ENCODE measurements at regions not wholly inside any gene's neighbourhood (a gene's known extent, or its start where the extent isn't known, plus 50 kb on each side); places are given as distances from the start of the nearest gene placed in this dataset.

DNA sequence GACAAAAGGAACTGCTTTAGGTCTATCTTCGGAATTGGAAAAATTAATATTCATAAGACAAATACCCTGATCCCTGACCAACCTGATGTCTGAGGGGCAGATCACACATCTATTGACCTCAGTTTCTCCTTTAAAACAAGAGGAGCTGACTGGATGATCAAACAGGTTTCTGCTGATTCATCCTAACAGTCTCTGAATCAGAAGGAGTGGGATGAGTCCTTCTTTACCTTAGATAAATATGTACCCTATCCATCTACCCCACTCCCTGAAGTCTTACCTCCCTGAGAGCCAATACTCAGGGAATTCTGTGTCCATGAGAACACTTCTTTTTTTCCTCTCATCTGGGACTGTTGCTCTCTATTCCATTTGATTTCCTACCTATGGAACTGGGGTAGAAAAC lies 80.3 kb upstream of the CRHR1 start:
- H3K27ac ChIP-seq = no peak overlapping the region
- 93 to 100% methylated on average over 1 of the region's 1 CpG for WGBS, 2 donors
- DNase-seq = no peak
- TF ChIP-seq POLR2A (IDR thresholded peaks at IDR 0.05) = no peak
- TF ChIP-seq, protein P1, sequence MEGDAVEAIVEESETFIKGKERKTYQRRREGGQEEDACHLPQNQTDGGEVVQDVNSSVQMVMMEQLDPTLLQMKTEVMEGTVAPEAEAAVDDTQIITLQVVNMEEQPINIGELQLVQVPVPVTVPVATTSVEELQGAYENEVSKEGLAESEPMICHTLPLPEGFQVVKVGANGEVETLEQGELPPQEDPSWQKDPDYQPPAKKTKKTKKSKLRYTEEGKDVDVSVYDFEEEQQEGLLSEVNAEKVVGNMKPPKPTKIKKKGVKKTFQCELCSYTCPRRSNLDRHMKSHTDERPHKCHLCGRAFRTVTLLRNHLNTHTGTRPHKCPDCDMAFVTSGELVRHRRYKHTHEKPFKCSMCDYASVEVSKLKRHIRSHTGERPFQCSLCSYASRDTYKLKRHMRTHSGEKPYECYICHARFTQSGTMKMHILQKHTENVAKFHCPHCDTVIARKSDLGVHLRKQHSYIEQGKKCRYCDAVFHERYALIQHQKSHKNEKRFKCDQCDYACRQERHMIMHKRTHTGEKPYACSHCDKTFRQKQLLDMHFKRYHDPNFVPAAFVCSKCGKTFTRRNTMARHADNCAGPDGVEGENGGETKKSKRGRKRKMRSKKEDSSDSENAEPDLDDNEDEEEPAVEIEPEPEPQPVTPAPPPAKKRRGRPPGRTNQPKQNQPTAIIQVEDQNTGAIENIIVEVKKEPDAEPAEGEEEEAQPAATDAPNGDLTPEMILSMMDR (IDR thresholded peaks at IDR 0.05) = no peak
- intact Hi-C loops (cut with DNase I) = no loop called here
- no peaks in the 10 kb centered on the region for H3K27me3 ChIP-seq
- no peaks in the 10 kb centered on the region for H3K4me1 ChIP-seq
- H3K9me3 ChIP-seq = no peaks in the 10 kb centered on the region
- H3K4me3 ChIP-seq (replicated peaks in 1 of 3) = no peak overlapping the region
- H3K36me3 ChIP-seq = no peaks in the 10 kb centered on the region

DNA sequence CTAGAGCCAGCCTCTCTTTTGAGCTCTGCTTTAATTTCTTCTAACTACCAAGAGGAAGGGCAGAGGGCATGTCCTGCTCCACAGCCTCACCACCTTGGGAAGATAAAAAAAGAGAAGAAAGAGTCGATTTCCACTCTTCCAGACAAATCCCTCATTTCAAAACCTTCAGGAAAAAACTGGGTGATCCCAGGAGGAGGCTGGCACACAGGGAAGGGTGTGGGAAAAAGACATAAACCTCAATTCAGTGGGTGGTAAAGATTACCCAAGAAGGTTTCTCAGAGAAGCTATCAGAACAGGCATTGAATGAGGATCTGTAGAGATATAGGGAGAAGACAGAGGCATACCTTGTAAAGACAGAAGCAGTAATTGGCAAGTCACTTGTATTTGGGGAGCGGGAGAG lies 79.9 kb upstream of the CRHR1 start:
- no peak for TF ChIP-seq POLR2A (IDR thresholded peaks at IDR 0.05)
- TF ChIP-seq, protein P1 (IDR thresholded peaks at IDR 0.05) = no peak
- no peak for DNase-seq
- no peaks in the 10 kb centered on the region for H3K27me3 ChIP-seq
- no peaks in the 10 kb centered on the region for H3K9me3 ChIP-seq
- intact Hi-C loops (cut with DNase I) = no loop called here
- no peaks in the 10 kb centered on the region for H3K36me3 ChIP-seq
- no peak overlapping the region for H3K27ac ChIP-seq
- WGBS, 2 donors = 56 to 62% methylated on average over 2 of the region's 2 CpGs
- H3K4me3 ChIP-seq (replicated peaks in 1 of 3) = no peak overlapping the region
- no peaks in the 10 kb centered on the region for H3K4me1 ChIP-seq

DNA sequence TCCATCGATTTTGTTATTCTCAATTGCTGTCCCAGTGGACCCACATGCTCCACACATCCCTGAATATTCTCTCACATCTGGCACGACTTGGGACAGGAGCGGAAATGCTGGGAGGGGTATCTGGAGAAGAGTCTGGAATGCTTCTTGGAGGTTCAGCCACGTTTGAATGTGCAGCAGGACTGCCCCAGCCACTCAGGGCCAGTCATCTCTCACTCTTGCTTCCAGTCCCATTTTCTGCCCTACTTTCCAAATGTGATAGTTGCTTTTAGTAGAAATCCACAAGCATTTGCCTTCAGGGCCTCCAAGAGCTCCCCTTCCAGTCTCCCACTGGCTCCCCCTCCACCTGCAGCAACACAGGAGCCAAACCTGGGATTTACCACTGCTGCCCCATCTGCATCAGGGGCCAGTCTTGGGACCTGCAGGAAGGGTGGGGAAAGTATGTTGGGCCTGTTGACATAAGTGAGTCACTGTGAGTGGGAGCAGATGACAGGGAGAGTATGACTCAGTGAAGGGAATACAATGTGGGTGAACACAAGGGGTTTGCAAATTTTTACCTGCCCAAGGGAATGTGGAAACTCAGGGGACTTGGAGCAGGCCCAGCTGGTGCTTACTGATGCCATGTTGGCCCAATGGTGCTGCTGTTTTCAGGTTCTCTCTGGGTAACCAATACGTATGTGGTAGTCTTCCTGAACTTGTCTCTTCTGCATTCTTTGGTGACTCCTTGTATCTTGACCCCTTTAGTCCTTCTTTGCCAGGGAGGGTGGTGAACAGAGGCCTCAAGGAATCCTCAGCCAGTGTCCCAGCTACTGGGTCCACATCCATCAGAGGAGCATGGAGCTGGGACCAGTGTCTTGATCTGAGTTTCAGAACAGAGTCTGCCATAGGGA lies 78.8 kb upstream of the CRHR1 start:
- H3K4me1 ChIP-seq = no peaks in the 10 kb centered on the region
- intact Hi-C loops (cut with DNase I) = no loop called here
- no peak overlapping the region for H3K27ac ChIP-seq
- DNase-seq = no peak
- no peaks in the 10 kb centered on the region for H3K36me3 ChIP-seq
- no peaks in the 10 kb centered on the region for H3K9me3 ChIP-seq
- H3K27me3 ChIP-seq = no peaks in the 10 kb centered on the region
- no peak overlapping the region for H3K4me3 ChIP-seq (replicated peaks in 1 of 3)
- TF ChIP-seq, protein P1 (IDR thresholded peaks at IDR 0.05) = no peak
- no peak for TF ChIP-seq POLR2A (IDR thresholded peaks at IDR 0.05)
- 57 to 65% methylated on average over 5 of the region's 5 CpGs for WGBS, 2 donors

DNA sequence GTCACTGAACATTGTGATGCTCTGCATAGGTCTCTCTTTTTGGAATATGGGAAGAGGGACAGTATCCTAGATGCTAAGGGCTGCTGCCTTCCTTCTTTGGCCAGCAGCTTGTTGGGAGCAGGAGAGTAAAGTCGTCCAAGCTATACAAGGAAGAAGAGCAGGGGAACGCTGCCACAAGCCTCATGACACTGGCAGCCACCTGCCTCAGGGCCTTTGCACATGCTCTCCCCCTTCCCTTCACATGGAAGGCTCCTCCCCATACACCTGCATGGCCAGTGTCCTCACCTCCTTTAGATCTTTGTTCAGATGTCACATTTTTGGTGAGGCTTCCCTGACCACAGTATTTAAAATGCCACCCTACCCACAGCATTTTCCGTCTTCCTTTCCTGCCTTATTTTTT lies 78.1 kb upstream of the CRHR1 start:
- Histone ChIP-seq H3K36me3 (no peaks in the 10 kb centered on the region), H3K4me1 (no peaks in the 10 kb centered on the region), H3K27ac (no peak overlapping the region), H3K27me3 (no peaks in the 10 kb centered on the region), H3K4me3 (replicated peaks in 1 of 3) (no peak overlapping the region), H3K9me3 (no peaks in the 10 kb centered on the region)
- WGBS, 2 donors = 77 to 82% methylated on average over 3 of the region's 3 CpGs
- TF ChIP-seq, protein P1 (IDR thresholded peaks at IDR 0.05) = no peak
- TF ChIP-seq POLR2A (IDR thresholded peaks at IDR 0.05) = no peak
- no peak for DNase-seq
- intact Hi-C loops (cut with DNase I) = no loop called here

DNA sequence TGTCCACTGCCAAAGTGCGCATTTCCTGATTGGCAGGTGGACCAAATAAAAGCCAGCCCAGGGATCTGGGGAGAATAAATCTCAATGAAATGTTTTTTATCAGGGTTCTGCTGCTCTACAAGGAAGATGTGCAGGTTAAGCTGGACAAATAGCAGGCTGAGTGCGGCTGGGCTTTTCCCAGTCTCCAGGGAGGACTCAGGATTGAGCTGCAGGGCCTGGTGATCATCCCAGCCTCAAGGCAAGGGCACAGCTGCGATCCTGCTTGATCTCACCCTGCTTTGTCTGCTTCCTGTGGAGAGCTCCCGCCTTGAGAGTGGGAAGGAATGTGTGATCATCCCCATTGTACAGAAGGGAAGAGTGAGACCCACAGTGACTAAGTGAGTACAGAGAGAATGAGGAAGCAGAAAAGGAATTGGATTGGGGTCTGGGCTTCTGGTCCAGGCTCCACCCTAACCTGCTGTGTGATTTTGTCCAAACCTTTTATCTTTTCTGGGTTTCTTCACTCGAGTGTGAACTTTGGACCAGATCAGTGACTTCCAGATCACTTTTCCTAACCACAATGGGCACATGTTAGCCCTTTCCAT lies 75.3 kb upstream of the CRHR1 start:
- WGBS, 2 donors = 73 to 83% methylated on average over 5 of the region's 5 CpGs
- H3K27me3 ChIP-seq = no peaks in the 10 kb centered on the region
- TF ChIP-seq, protein P1 (IDR thresholded peaks at IDR 0.05) = no peak
- no peak for TF ChIP-seq POLR2A (IDR thresholded peaks at IDR 0.05)

More for the DNA sequence above, 75.3 kb upstream of the CRHR1 start:
- H3K27ac ChIP-seq = no peak overlapping the region
- no peaks in the 10 kb centered on the region for H3K9me3 ChIP-seq
- no peak for DNase-seq
- H3K4me1 ChIP-seq = no peaks in the 10 kb centered on the region
- H3K36me3 ChIP-seq = no peaks in the 10 kb centered on the region
- H3K4me3 ChIP-seq (replicated peaks in 1 of 3) = no peak overlapping the region
- intact Hi-C loops (cut with DNase I) = no loop called here

All from thyroid gland (tissue), 4 donors.